Anterior cingulate cortex (tissue), 58 donors: ENCODE measurements at regions not wholly inside any gene's neighbourhood (a gene's known extent, or its start where the extent isn't known, plus 50 kb on each side); places are given as distances from the start of the nearest gene placed in this dataset.

Source experiments
- DNase-seq, 58 donors: peaks; one replicate each; lab custom pipeline; 2025; lab: John Stamatoyannopoulos, UW

DNA sequence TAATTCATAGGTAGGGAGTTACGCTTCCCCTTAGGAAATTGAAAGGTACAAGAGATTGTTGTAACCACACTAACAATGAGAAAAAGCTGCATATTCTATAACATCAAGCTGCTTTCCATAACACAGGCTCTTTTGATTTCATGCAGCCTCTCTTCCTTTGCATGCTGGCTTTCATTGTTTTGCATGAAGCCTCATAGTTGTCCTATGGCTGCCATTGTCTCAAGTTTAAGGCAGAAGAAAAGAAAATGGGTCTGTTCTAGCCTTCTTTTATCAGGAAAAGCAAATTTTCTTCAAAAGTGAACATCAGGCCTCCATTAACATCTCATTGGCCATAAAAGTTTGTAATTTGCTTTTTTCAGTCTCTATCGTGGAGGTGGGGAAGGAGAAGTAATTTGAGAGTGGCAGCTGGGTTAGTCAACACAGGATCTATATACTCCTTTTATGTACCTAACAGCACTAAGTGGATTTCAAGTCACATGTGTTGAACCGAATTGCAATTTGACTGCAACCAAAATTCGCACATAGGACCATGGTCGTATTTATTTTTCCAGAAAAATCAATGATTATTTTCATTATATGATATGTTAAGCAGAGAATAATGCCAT is 248.5 kb upstream of the RND3 start:
- no peak for DNase-seq

GRCh38 chr2:150733051-150733618 is 245.7 kb upstream of the RND3 start:
- no peak for DNase-seq

DNA sequence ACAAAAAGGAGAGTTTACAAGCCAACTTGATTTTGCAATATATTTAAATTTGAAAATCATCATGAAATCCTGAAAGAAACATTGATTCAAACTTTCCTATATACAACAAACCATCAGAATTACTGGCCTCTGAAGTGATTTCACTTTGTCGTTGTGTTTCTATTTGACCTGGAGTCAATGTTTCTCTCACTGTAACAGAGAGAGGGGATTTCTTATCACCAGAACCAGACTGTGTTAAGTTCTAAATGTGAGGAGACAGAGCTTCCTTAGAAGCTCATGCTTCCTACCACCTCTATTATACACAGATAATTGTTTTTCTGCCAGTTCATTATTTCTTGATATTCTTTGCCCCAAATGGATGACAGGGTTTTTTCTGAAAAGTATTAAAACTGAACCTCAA is 245.0 kb upstream of the RND3 start:
- no peak for DNase-seq

DNA sequence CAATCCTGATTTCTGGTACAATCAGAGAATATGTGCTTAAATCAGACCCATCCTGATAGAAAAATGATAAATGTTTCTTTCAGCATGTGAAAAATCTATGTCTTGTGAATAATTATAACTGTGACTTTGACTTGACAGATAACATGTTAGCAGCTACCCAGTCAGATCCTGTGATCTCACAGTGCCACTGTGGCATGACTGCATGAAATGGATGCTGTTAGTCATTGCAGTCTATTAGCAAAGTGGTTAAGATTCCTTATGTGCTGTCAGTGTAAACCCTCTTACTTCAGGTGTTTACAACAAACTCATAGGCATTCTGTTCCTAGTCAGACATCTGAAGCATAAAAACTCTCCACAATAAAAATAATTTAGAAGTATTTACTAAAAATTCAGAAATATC is 244.6 kb upstream of the RND3 start:
- DNase-seq = no peak

DNA sequence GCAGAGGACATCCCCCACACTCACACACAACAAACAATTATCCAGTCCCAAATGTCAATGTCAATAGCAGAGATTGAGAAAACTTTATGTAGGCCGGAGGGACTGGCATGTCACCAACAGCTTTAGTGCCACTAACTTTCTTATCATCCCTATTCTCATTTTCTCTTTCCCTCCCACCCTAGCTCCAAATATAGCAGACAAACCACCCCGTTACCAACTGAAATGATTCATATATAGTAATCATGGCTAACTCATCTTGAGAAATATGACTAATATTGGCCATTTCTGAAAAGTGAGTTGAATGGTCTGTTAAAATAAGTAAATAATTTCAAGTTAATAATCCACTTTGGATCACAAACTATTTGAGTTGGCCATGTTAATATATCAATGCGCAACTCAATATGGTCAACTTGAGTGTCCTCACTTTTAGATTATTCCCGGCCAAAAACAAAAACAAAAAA is 242.1 kb upstream of the RND3 start:
- no peak for DNase-seq

- no peak for DNase-seq
These were observed 230.8 kb upstream of the RND3 start for GRCh38 chr2:150718280-150718679.

GRCh38 chr2:150716186-150716585 is 228.7 kb upstream of the RND3 start:
- DNase-seq = no peak

DNA sequence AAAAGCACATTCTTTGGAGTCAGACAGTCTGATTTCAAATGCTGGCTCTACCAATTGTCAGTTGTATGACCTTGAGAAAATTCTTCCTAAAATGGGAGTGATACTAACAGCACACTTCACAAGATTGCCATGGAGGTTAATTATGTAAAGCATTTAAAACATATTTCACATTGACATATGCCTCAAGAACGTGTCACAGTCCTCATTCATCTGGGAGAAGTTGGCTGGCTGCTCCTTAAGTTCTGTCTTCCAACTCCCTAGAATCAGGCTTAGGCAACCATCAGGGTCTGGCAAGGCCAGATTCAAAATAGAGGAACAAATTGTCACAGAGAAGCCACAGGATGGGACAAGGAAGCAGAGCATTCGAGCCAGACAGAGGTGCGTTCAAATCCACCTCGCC is 228.0 kb upstream of the RND3 start:
- DNase-seq = no peak

- DNase-seq = no peak
These were observed 223.4 kb upstream of the RND3 start for GRCh38 chr2:150710916-150711315.

DNA sequence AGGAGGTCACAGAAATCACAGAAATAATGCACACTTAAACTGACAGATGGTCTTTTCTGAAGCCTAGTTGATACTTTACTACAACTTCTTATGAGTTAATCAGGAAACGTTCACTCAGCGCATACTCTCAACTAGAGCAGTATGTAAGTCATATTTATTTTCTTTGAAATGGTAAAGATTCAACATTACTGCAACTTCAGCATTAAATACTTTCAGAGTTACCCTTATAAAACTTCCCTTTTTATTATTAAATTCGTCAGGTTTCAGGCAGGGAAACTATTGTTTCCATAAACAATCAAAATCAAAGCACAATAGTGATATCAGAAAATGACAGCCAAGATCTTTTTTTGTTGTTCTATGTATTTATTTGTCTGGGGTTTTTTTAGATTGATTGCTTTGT is 222.6 kb upstream of the RND3 start:
- DNase-seq = no peak

GRCh38 chr2:150706561-150706960 is 219.1 kb upstream of the RND3 start:
- DNase-seq = no peak

DNA sequence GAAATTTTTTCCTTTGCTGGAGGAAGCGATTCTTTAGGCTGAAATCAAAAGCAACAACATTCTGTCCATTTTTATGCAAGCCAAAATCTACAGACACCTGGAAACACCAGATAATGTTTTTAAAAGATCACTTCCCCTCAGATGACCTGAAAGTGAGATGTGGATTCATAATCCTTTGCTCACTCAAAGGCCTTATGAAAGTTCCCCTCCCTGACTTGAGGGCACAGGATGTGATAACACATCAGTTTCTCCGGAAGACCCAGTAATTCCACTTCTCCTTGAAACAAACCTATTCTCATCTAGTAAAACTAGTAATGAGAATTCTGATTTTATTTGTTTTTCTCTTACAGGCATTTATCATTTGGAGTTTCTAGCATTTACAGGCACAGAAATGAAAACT is 218.3 kb upstream of the RND3 start:
- DNase-seq = no peak

GRCh38 chr2:150705357-150705756 is 217.9 kb upstream of the RND3 start:
- DNase-seq = no peak

DNA sequence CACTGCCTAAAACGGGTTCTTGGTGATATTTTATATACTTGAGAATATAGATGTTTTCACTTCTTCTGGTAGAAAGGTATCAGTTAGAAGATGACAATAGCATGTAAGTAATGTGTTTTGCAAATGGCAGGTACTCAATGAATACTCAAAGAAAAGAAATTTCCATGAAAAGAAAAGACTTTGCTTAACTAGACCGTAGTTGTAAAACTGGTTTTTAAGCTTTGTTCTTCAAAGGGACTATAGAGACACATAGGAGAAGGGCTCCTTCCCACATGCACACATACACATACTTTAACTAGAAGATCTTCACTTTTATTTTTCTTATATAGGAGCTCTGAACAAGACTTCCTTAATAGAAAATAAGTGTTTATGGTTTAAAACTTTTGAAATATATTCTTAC is 215.3 kb upstream of the RND3 start:
- DNase-seq = no peak

DNA sequence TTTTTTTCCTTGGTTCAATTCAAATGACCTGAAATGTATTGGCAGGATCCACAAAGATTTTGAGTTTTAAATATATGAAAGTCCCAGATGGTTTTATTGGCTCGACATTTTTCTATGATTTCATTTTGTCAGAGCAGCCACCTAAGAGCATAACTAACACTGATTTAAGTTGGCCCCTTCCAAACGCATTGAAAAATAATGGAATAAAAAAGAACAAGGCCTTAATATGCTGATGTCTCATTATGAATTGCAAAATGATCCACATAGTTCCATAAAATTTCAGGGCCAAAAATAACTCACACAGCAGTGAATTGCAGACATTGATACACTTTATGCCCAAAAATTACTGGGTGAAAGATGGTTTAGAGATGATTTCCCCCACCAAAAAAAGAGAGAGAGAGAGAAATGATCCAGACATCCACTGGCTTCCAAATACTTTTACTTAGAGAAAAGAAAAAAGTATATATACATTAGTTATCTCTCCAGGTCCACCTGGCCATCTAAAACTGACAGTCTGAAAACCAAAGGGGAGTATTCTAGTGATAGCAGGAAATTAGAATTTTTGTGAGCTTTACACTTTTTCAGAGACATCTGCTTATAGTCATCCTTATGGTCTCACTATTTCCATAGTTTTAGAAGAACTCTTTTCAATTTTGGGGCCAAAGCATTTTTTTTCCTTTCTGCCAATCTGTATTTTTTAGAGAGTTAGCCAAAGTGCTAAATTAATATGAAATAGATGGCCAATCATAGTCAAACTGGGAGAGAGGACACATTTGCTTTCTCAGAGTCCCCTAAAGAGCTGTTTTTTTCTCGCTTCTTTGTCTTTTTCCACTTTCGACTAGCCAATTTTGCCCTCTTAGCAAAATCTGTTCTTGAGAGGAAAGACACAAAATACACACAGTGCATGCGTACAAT is 213.5 kb upstream of the RND3 start:
- DNase-seq = no peak

GRCh38 chr2:150699218-150699617 is 211.8 kb upstream of the RND3 start:
- no peak for DNase-seq

GRCh38 chr2:150698016-150698661 is 210.7 kb upstream of the RND3 start:
- no peak for DNase-seq

DNA sequence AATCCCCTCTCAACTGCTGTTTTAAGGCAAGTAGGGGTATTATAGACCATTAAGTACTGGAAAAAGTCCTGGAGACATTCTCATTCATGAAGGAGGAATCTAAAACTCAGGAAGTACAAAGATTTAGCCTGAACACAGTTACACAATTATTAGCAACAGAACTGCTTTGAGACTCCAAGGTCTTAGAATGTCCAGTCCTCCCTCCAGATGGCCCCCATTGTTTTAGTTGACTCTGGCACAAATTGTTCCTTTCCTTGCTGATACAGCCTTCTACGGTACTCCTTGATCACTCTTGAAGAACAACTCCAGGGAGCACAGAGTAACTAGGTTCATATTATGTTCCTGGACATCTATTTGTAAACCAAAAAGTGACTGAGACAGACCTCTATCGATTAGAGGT is 210.1 kb upstream of the RND3 start:
- no peak for DNase-seq

DNA sequence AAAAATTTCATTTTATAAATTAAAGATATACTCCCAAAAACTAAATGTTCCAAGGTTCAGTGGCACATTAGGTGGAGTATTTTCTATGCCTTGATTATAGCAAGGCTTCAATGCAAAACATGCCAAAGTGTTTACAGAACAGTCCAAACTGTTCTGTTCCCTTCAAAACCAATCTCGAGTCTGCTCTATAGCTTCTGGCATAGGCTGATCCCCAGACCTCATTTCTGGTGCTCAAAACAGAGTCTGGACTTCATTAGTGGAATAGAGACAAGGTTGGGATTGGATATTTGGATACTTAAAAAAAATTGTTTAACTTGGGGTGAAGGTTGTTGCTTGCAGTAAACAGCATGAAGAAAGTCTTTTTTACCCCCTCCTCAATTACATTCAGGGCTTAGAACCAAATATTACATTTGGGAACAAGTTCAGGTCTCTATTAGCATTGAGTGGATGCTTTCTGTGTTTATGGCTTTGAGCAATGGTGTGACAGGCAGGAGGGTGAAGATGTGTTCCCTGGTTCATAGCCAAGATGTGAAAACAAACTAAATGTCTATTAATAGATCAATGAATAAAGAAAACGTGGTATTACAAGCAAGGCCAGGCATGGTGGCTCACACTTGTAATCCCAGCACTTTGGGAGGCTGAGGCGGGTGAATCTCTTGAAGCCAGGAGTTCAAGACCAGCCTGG is 208.1 kb upstream of the RND3 start:
- no peak for DNase-seq

GRCh38 chr2:150693556-150693955 is 206.1 kb upstream of the RND3 start:
- no peak for DNase-seq

DNA sequence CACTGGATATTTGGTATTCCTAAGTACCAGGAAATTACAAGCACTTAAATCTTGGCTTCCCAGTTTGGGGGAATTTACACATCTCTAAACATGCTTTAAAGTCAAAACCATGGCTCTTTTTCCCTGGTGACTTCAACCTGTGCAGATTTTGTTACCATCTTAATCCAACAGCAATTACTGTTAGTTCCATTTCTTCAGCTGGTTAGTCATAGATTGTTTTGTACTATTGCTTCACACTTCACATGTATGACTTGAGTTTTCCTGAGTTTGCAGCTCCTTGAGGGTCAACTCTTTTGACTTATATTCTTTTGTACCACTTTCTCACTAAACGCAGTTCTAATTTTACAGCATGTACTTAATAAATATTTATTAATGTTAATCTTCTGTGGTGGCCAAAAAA is 203.4 kb upstream of the RND3 start:
- no peak for DNase-seq
